OCI-LY7 (cell line): ENCODE measurements at regions not wholly inside any gene's neighbourhood (a gene's known extent, or its start where the extent isn't known, plus 50 kb on each side); places are given as distances from the start of the nearest gene placed in this dataset.

Experiments used
- BruUV-seq: library from RNA; stranded (reverse); fragments of 400-500 nt; replicated peaks from 2 replicates; lab custom pipeline; 2021; lab: Mats Ljungman, UMichigan
- CTCF ChIA-PET: fragments of 300-600 bp; sonication (Branson Sonifier 250); formaldehyde crosslinking; loops from one replicate; lab custom pipeline; 2022; ENCODE audit warnings: antibody characterized with exemption; ENCODE audit not compliant: unreplicated experiment; lab: Charles Lee
- POLR2A ChIA-PET: fragments of 300-600 bp; sonication (Branson Sonifier 250); formaldehyde crosslinking; loops from one replicate; lab custom pipeline; 2022; ENCODE audit warnings: antibody characterized with exemption; lab: Charles Lee
- DNase-seq: peaks from one replicate; pipeline ENCODE4 v3.0.0-alpha.2; 2015; ENCODE audit warnings: low spot score
- H2AFZ ChIP-seq: fragments of 200-600 bp; sonication (generic), shearing (Covaris generic); 2 replicates; pipeline ENCODE4 v1.6.1; 2014; ENCODE audit warnings: mild to moderate bottlenecking, antibody characterized with exemption, low read length, moderate library complexity
- H3K27ac ChIP-seq: fragments of 200-600 bp; sonication (generic); 2 replicates; pipeline ENCODE4 v1.5.1; 2014; ENCODE audit warnings: mixed run types, low read depth, mild to moderate bottlenecking, moderate library complexity, low read length, inconsistent platforms; ENCODE audit not compliant: poor library complexity, severe bottlenecking
- H3K36me3 ChIP-seq: fragments of 200-600 bp; sonication (generic); 2 replicates; pipeline ENCODE4 v1.6.1; 2014; ENCODE audit warnings: mild to moderate bottlenecking, antibody characterized with exemption, low read length, moderate library complexity, mixed read lengths; ENCODE audit not compliant: insufficient read depth
- H3K4me1 ChIP-seq: fragments of 200-600 bp; sonication (generic); 2 replicates; pipeline ENCODE4 v1.5.1; 2014; ENCODE audit warnings: mild to moderate bottlenecking, low read length; ENCODE audit not compliant: insufficient read depth, poor library complexity, severe bottlenecking
- H3K4me2 ChIP-seq: fragments of 200-600 bp; sonication (generic); 2 replicates; pipeline ENCODE4 v1.6.1; 2014; ENCODE audit warnings: mild to moderate bottlenecking, low read length
- H3K4me3 ChIP-seq: fragments of 200-600 bp; sonication (generic); 2 replicates; pipeline ENCODE4 v1.5.1; 2014; ENCODE audit warnings: mild to moderate bottlenecking, low read depth, low read length; ENCODE audit not compliant: poor library complexity, severe bottlenecking
- H3K79me2 ChIP-seq: fragments of 200-600 bp; sonication (generic); 2 replicates; pipeline ENCODE4 v1.6.1; 2016; ENCODE audit warnings: low read depth, mild to moderate bottlenecking, low read length, moderate library complexity, mixed read lengths; ENCODE audit not compliant: insufficient read depth
- H3K9me2 ChIP-seq: fragments of 200-600 bp; sonication (generic); 2 replicates; pipeline ENCODE4 v1.6.1; 2016; ENCODE audit warnings: mild to moderate bottlenecking, low read length, mixed read lengths; ENCODE audit not compliant: insufficient read depth
- H3K9me3 ChIP-seq: fragments of 200-600 bp; sonication (generic); 2 replicates; pipeline ENCODE4 v1.6.1; 2014; ENCODE audit warnings: mild to moderate bottlenecking, mixed run types, low read length, mixed read lengths
- H4K20me1 ChIP-seq: fragments of 200-600 bp; sonication (generic); 2 replicates; pipeline ENCODE4 v1.6.1; 2014; ENCODE audit warnings: mild to moderate bottlenecking, antibody characterized with exemption, low read length, moderate library complexity, mixed read lengths; ENCODE audit not compliant: insufficient read depth
- EZH2phosphoT487 ChIP-seq: fragments of 200-600 bp; sonication (generic); IDR thresholded peaks from 2 replicates; pipeline ENCODE4 v1.6.1; 2018; ENCODE audit warnings: low read depth, borderline replicate concordance, mild to moderate bottlenecking, mixed run types, antibody characterized with exemption, low read length, moderate library complexity, mixed read lengths
- intact Hi-C: fragments of 100-400 bp; cut with micrococcal nuclease; formaldehyde crosslinking; loops from one replicate; pipeline ENCODE4 v1.10.0; 2022; ENCODE audit not compliant: unreplicated experiment
- TF ChIP-seq, protein P1 (sequence below): fragments of 200-600 bp; sonication (generic); conservative IDR thresholded peaks from 2 replicates; pipeline ENCODE4 v1.5.1; 2014; ENCODE audit warnings: mild to moderate bottlenecking, antibody characterized with exemption, low read length, moderate library complexity, mixed read lengths

DNA sequence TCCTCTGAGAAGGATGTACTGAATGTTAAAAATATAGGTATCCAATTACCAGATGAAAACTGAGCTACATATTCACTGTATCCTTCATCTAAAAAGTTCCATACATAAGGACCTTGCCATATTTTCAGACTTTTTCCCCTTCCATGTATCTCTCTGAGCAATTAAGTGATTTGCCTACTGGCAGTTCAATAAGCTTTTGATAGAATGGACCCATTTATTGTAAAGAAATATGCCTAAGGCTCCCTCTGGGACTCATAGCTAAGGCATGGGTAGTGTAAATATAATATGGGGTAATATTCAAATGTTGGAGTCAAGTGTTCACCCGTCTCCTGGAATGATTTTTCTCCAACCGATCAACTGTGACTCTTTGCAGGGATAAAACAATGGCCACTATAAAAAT is 135.4 kb upstream of the FSHR start:
- Histone ChIP-seq H3K9me2 (no peaks in the 10 kb centered on the region), H3K36me3 (no peaks in the 10 kb centered on the region), H3K4me2 (no peak overlapping the region), H3K27ac (no peak overlapping the region), H3K9me3 (no peaks in the 10 kb centered on the region), H3K4me1 (no peaks in the 10 kb centered on the region), H3K79me2 (no peaks in the 10 kb centered on the region), H2AFZ (no peak overlapping the region), H4K20me1 (no peaks in the 10 kb centered on the region), H3K4me3 (no peak overlapping the region)
- no TSS peak for BruUV-seq
- CTCF ChIA-PET: no interaction called here
- DNase-seq: no peak
- TF ChIP-seq, protein P1, sequence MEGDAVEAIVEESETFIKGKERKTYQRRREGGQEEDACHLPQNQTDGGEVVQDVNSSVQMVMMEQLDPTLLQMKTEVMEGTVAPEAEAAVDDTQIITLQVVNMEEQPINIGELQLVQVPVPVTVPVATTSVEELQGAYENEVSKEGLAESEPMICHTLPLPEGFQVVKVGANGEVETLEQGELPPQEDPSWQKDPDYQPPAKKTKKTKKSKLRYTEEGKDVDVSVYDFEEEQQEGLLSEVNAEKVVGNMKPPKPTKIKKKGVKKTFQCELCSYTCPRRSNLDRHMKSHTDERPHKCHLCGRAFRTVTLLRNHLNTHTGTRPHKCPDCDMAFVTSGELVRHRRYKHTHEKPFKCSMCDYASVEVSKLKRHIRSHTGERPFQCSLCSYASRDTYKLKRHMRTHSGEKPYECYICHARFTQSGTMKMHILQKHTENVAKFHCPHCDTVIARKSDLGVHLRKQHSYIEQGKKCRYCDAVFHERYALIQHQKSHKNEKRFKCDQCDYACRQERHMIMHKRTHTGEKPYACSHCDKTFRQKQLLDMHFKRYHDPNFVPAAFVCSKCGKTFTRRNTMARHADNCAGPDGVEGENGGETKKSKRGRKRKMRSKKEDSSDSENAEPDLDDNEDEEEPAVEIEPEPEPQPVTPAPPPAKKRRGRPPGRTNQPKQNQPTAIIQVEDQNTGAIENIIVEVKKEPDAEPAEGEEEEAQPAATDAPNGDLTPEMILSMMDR: no peak
- TF ChIP-seq EZH2phosphoT487: no peak
- intact Hi-C loops: no loop called here
- POLR2A ChIA-PET: no interaction called here

DNA sequence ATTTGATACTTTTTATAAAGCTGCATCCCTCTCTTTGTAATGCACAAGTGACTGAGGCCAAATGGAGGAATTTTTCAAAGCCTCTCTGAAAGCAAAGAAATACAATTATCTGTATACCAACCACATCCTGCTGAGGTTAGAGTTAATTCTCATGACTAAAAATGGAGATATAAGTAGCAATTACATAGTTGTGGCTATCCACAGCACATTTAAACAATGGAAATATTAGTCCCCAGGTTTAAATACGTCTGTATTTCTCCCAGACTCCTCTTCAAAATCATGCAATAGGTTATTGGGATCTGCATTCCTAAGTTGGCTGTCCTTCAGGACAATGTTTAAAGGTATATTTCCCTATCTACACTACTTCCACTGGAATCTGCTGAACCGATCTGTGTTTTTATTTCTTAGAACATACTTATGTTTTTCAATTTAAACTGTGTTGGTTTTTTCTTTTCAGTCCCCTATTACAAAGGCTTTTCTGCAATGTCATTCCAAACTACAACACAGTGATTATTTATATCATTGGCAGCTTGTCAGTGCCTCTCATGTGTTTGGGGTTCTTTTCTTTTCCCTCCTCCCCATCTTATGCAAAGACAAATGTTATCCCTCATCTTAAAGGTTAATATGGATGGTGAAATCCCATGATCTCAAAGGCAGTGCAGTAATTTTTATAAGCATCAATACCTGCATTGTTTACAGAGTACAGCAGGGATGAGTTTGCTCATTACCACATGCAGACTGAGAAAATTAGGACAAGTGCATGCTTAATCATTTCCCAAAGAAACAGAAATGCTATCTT is 134.8 kb upstream of the FSHR start:
- H2AFZ ChIP-seq: no peak overlapping the region
- no peak overlapping the region for H3K4me3 ChIP-seq
- intact Hi-C loops: no loop called here
- H3K4me1 ChIP-seq: no peaks in the 10 kb centered on the region
- no peaks in the 10 kb centered on the region for H3K9me3 ChIP-seq
- H3K9me2 ChIP-seq: no peaks in the 10 kb centered on the region
- POLR2A ChIA-PET: no interaction called here
- no peaks in the 10 kb centered on the region for H4K20me1 ChIP-seq
- CTCF ChIA-PET: no interaction called here
- no TSS peak for BruUV-seq
- H3K79me2 ChIP-seq: no peaks in the 10 kb centered on the region
- H3K36me3 ChIP-seq: no peaks in the 10 kb centered on the region
- no peak for DNase-seq
- H3K27ac ChIP-seq: no peak overlapping the region
- no peak for TF ChIP-seq EZH2phosphoT487
- TF ChIP-seq, protein P1: no peak
- no peak overlapping the region for H3K4me2 ChIP-seq

DNA sequence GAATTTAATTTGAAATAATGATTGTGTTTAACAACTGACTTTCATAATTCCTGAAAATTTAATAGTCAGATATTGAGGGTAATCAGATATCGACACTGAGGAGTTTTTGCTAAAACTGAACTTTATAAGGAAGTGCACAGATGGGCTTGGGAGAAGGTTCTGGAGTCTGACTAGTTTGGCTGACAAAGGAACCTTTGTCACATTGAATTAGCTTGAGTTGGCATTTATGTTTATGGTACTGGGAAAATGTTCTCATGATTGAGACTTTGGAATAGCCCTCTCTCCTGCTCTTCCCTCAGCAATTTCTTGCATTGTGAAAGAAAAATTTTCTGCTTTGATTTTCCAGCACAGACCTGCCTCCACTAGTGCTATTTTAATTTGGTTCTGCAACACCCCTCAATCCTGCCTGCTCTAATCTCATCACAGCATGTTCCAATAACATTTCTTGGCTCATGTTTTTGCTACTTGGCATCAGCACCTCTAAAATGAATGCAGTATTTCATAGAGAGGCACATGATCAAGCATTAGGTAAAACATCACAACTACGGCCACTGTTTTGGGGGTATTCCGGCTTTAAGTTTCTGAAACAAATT is 133.9 kb upstream of the FSHR start:
- Histone ChIP-seq H3K4me1 (no peaks in the 10 kb centered on the region), H3K27ac (no peak overlapping the region), H3K9me3 (no peaks in the 10 kb centered on the region), H3K9me2 (no peaks in the 10 kb centered on the region), H4K20me1 (no peaks in the 10 kb centered on the region), H3K4me3 (no peak overlapping the region), H2AFZ (no peak overlapping the region), H3K79me2 (no peaks in the 10 kb centered on the region), H3K4me2 (no peak overlapping the region), H3K36me3 (no peaks in the 10 kb centered on the region)
- ChIA-PET POLR2A (no interaction called here), CTCF (no interaction called here)
- no TSS peak for BruUV-seq
- no peak for TF ChIP-seq EZH2phosphoT487
- intact Hi-C loops: no loop called here
- no peak for DNase-seq
